ENCODE measurements at regions not wholly inside any gene's neighbourhood (a gene's known extent, or its start where the extent isn't known, plus 50 kb on each side); places are given as distances from the start of the nearest gene placed in this dataset.
A peak's percentile ranks its signal among the peaks of the same experiment; 100 is the strongest.

DNA sequence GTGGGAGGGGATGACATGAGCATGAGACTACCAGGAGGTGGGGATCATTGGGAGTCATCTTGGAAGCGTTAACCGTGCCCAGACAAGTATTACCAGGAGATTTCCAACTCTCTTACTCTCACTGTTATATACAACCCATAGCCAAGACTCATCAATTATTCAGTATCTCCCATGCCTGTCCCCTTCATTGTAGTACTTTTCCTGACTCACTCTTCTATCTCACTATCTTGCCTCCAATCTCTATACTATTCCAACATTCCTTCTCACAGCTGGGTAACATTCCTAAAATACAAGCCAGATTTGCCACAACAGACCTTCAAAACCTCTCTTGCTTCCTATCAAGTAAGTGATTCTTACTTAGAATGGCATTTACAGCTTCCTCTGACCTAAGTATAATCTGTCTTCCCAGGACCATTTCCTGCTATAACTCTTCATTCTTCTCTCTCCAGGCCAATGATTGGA lies 226.3 kb upstream of the SMLR1 start:
- no peaks in the 10 kb centered on the region for H3K27me3 ChIP-seq (ENCODE audit: control insufficient read depth in 2 of 2, insufficient read depth in 2 of 2, low read length in 2 of 2)
- POLR2A ChIA-PET = interaction anchor here (1.5 kb wide), 1 partner anchor 13 kb away, joined by 3 read pairs; no protein-coding TSS in a partner anchor
- no peaks in the 10 kb centered on the region for H3K9me1 ChIP-seq (replicated peaks; ENCODE audit: control insufficient read depth, extremely low read depth, insufficient read depth, low read length)
- CTCF ChIA-PET = interaction anchor here (0.7 to 3.3 kb wide), 5 partner anchors 11 to 235 kb away, joined by 3 to 21 read pairs (median 3); partner anchors contain the start of gene TMEM200A
- dilution Hi-C loops (cut with MboI; ENCODE audit: extremely low pct_ligation_motif_present, low sequenced_read_pairs) (no loop called here), intact Hi-C loops (cut with micrococcal nuclease) (loop anchor here (5.0 kb wide), 1 partner anchor 594 kb away; no protein-coding TSS in a partner anchor)
- no peaks in the 10 kb centered on the region for H3K9me3 ChIP-seq (replicated peaks; ENCODE audit: control insufficient read depth, insufficient read depth, low read length)
- H3K27ac ChIP-seq (ENCODE audit: insufficient read depth, low read depth, low read length) = peak overlapping the region; percentile 99
- no peaks in the 10 kb centered on the region for H4K20me1 ChIP-seq (replicated peaks; ENCODE audit: control insufficient read depth, extremely low read depth, insufficient read depth, low read length)
- no peaks in the 10 kb centered on the region for H3K36me3 ChIP-seq (ENCODE audit: control insufficient read depth in 2 of 2, extremely low read depth in 1 of 2, insufficient read depth in 2 of 2, low read length in 2 of 2)
- no peak overlapping the region for H3K4me3 ChIP-seq (replicated peaks in 1 of 3; ENCODE audit: insufficient read depth in 1 of 3, low read depth in 1 of 3, low read length in 3 of 3)
- no peaks in the 10 kb centered on the region for H3K79me2 ChIP-seq (ENCODE audit: control insufficient read depth, insufficient read depth, low read length)
- peak; percentile 67 for DNase-seq (ENCODE audit: low read depth, low spot score)
- TF ChIP-seq JUN (IDR thresholded peaks at IDR 0.05; ENCODE audit: borderline replicate concordance, insufficient read depth, insufficient read length, low read depth) = peak; percentile 49
- TF ChIP-seq MYC (IDR thresholded peaks at IDR 0.05; ENCODE audit: low read depth, low read length) = no peak
- no peak for TF ChIP-seq EZH2 (IDR thresholded peaks at IDR 0.05; ENCODE audit: borderline replicate concordance, low read depth, low read length, severe bottlenecking)
- TF ChIP-seq POLR2A (IDR thresholded peaks at IDR 0.05; ENCODE audit: low read depth, low read length) = no peak
- TF ChIP-seq, protein P1, sequence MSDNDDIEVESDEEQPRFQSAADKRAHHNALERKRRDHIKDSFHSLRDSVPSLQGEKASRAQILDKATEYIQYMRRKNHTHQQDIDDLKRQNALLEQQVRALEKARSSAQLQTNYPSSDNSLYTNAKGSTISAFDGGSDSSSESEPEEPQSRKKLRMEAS (IDR thresholded peaks at IDR 0.05; ENCODE audit: insufficient read depth, insufficient read length) = no peak
- TF ChIP-seq GATA2 (IDR thresholded peaks at IDR 0.05; ENCODE audit: insufficient read depth, insufficient read length, low read depth, low read length) = peak; percentile 94
- TF ChIP-seq POLR2AphosphoS5 (IDR thresholded peaks at IDR 0.05; ENCODE audit: insufficient read depth, low read depth, low read length) = no peak
- TF ChIP-seq, protein P2, sequence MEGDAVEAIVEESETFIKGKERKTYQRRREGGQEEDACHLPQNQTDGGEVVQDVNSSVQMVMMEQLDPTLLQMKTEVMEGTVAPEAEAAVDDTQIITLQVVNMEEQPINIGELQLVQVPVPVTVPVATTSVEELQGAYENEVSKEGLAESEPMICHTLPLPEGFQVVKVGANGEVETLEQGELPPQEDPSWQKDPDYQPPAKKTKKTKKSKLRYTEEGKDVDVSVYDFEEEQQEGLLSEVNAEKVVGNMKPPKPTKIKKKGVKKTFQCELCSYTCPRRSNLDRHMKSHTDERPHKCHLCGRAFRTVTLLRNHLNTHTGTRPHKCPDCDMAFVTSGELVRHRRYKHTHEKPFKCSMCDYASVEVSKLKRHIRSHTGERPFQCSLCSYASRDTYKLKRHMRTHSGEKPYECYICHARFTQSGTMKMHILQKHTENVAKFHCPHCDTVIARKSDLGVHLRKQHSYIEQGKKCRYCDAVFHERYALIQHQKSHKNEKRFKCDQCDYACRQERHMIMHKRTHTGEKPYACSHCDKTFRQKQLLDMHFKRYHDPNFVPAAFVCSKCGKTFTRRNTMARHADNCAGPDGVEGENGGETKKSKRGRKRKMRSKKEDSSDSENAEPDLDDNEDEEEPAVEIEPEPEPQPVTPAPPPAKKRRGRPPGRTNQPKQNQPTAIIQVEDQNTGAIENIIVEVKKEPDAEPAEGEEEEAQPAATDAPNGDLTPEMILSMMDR (IDR thresholded peaks at IDR 0.05; ENCODE audit: extremely low read depth in 1 of 2, insufficient read depth in 1 of 2, low read depth in 1 of 2, low read length in 2 of 2) = no peak
- TF ChIP-seq FOS (IDR thresholded peaks at IDR 0.05; ENCODE audit: borderline replicate concordance, insufficient read depth, low read length) = peak; percentile 42
- H3K4me2 ChIP-seq (ENCODE audit: insufficient read depth, low read length) = peak overlapping the region; percentile 62
- FAIRE-seq = peak; percentile 77
- BruUV-seq (replicated peaks) = TSS peak; percentile 28
- H3K9ac ChIP-seq (replicated peaks; ENCODE audit: extremely low read depth, insufficient read depth, low read length) = no peak overlapping the region
- no peak overlapping the region for H2AFZ ChIP-seq (ENCODE audit: low read depth, low read length)
- H3K4me1 ChIP-seq (ENCODE audit: control insufficient read depth, extremely low read depth, insufficient read depth, low read length) = peaks cover 29% of the 10 kb centered on the region

Measured in endothelial cell of umbilical vein (primary cell).